HL-60 (cell line): ENCODE measurements at regions not wholly inside any gene's neighbourhood (a gene's known extent, or its start where the extent isn't known, plus 50 kb on each side); places are given as distances from the start of the nearest gene placed in this dataset.

Source experiments
- DNase-seq, 2 experiments: peaks; one replicate each; pipeline ENCODE4 v3.0.0-alpha.2; 2010 to 2020; ENCODE audit warnings: low read depth in 1 of 2, low spot score in 1 of 2
- H3K27ac ChIP-seq: fragments of 250-450 bp; sonication (Bioruptor Pico); replicated peaks from 2 replicates; pipeline ENCODE4 v1.5.1; 2020; ENCODE audit warnings: mild to moderate bottlenecking, moderate library complexity
- H3K27me3 ChIP-seq: fragments of 250-450 bp; sonication (Bioruptor Pico); 2 replicates; pipeline ENCODE4 v1.5.1; 2021; ENCODE audit warnings: mild to moderate bottlenecking, moderate library complexity; ENCODE audit not compliant: insufficient read depth, poor library complexity, severe bottlenecking
- H3K4me3 ChIP-seq: replicated peaks from 2 replicates; pipeline ENCODE4 v1.5.1; 2011; ENCODE audit warnings: mild to moderate bottlenecking, control low read depth, low read length; ENCODE audit not compliant: insufficient read depth
- CTCF ChIP-seq: IDR thresholded peaks from one replicate; pipeline ENCODE4 v1.5.1; 2011; ENCODE audit warnings: low read length, control low read depth, inconsistent platforms; ENCODE audit not compliant: insufficient read depth
- GABPA ChIP-seq: IDR thresholded peaks from 2 replicates; pipeline ENCODE4 v1.6.1; 2012; ENCODE audit warnings: low read depth
- POLR2AphosphoS5 ChIP-seq: IDR thresholded peaks from 2 replicates; pipeline ENCODE4 v1.6.1; 2012; ENCODE audit warnings: low read depth
- SPI1 ChIP-seq: IDR thresholded peaks from 2 replicates; pipeline ENCODE4 v1.6.1; 2012; ENCODE audit warnings: low read depth, mild to moderate bottlenecking, borderline replicate concordance
- TF ChIP-seq, protein P1 (sequence below): IDR thresholded peaks from 2 replicates; pipeline ENCODE4 v1.6.1; 2012; ENCODE audit warnings: low read depth; ENCODE audit not compliant: insufficient replicate concordance

DNA sequence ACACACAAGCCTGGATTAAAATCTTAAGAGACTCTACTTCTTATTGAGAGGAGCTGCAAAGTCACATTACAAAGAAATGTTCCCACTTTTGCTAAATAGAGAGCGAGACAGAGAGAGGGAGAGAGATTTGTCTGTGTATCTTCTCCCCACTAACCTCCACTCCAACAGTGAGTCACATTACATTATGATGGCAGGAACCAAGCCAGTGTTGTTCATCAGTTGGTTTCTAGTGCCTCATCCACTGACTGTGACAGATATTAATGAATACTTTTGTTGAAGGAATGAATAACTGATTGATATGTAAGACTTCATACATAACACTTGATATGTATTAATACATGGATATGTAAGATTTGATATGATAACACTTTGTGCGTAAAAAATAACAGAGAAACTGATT is 258.2 kb upstream of the SORCS1 start:
- H3K27ac ChIP-seq = no peak overlapping the region
- no peaks in the 10 kb centered on the region for H3K27me3 ChIP-seq
- TF ChIP-seq GABPA (no peak), CTCF (no peak), SPI1 (no peak), POLR2AphosphoS5 (no peak)
- TF ChIP-seq, protein P1, sequence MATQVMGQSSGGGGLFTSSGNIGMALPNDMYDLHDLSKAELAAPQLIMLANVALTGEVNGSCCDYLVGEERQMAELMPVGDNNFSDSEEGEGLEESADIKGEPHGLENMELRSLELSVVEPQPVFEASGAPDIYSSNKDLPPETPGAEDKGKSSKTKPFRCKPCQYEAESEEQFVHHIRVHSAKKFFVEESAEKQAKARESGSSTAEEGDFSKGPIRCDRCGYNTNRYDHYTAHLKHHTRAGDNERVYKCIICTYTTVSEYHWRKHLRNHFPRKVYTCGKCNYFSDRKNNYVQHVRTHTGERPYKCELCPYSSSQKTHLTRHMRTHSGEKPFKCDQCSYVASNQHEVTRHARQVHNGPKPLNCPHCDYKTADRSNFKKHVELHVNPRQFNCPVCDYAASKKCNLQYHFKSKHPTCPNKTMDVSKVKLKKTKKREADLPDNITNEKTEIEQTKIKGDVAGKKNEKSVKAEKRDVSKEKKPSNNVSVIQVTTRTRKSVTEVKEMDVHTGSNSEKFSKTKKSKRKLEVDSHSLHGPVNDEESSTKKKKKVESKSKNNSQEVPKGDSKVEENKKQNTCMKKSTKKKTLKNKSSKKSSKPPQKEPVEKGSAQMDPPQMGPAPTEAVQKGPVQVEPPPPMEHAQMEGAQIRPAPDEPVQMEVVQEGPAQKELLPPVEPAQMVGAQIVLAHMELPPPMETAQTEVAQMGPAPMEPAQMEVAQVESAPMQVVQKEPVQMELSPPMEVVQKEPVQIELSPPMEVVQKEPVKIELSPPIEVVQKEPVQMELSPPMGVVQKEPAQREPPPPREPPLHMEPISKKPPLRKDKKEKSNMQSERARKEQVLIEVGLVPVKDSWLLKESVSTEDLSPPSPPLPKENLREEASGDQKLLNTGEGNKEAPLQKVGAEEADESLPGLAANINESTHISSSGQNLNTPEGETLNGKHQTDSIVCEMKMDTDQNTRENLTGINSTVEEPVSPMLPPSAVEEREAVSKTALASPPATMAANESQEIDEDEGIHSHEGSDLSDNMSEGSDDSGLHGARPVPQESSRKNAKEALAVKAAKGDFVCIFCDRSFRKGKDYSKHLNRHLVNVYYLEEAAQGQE = no peak
- H3K4me3 ChIP-seq = no peak overlapping the region
- DNase-seq = no peak

- Histone ChIP-seq H3K4me3 (no peak overlapping the region), H3K27ac (no peak overlapping the region), H3K27me3 (no peaks in the 10 kb centered on the region)
- TF ChIP-seq GABPA = no peak
- TF ChIP-seq POLR2AphosphoS5 = no peak
- TF ChIP-seq, protein P1 = no peak
- no peak for TF ChIP-seq CTCF
- TF ChIP-seq SPI1 = no peak
- no peak for DNase-seq
Observed at GRCh38 chr10:107420196-107420595, 255.7 kb upstream of the SORCS1 start.

- H3K27ac ChIP-seq = no peak overlapping the region
- DNase-seq = no peak
- no peak overlapping the region for H3K4me3 ChIP-seq
- TF ChIP-seq GABPA (no peak), CTCF (no peak), POLR2AphosphoS5 (no peak), SPI1 (no peak)
- TF ChIP-seq, protein P1 = no peak
- H3K27me3 ChIP-seq = no peaks in the 10 kb centered on the region
Observed at GRCh38 chr10:107418085-107418806, 253.7 kb upstream of the SORCS1 start.
